GM12878 (cell line): ENCODE measurements at regions not wholly inside any gene's neighbourhood (a gene's known extent, or its start where the extent isn't known, plus 50 kb on each side); places are given as distances from the start of the nearest gene placed in this dataset.

Experiments used
- CEBPZ ChIP-seq: fragments of 150-350 bp; IDR thresholded peaks from 2 replicates; pipeline ENCODE4 v1.6.1; 2016; ENCODE audit warnings: low read depth, low read length
- HDAC6 ChIP-seq: fragments of 200-600 bp; sonication (generic); IDR thresholded peaks from one replicate; pipeline ENCODE4 v1.8.0; 2017; ENCODE audit warnings: antibody characterized with exemption; ENCODE audit not compliant: unreplicated experiment
- JUNB ChIP-seq: IDR thresholded peaks from 2 replicates; pipeline ENCODE4 v1.6.1; 2016; ENCODE audit warnings: antibody characterized with exemption, mild to moderate bottlenecking
- NFYA ChIP-seq: IDR thresholded peaks from 2 replicates; pipeline ENCODE4 v1.6.1; 2011; ENCODE audit warnings: low read depth, mild to moderate bottlenecking, low read length, improper control_type of control experiment, borderline replicate concordance
- NFYB ChIP-seq: IDR thresholded peaks from 2 replicates; pipeline ENCODE4 v1.6.1; 2011; ENCODE audit warnings: low read depth, mild to moderate bottlenecking, low read length, improper control_type of control experiment, moderate library complexity; ENCODE audit not compliant: insufficient read depth
- RBBP5 ChIP-seq: fragments of 200-600 bp; sonication (generic); conservative IDR thresholded peaks from 2 replicates; pipeline ENCODE4 v1.6.1; 2016
- SPI1 ChIP-seq: IDR thresholded peaks from 2 replicates; pipeline ENCODE4 v1.6.1; 2011; ENCODE audit warnings: low read depth, mild to moderate bottlenecking, low read length, moderate library complexity, borderline replicate concordance; ENCODE audit not compliant: insufficient read depth
- ZBTB33 ChIP-seq: fragments of 450-650 bp; IDR thresholded peaks from 2 replicates; pipeline ENCODE4 v1.6.1; 2017; ENCODE audit warnings: mild to moderate bottlenecking

GRCh38 chr2:191552066-191552465, 125.9 kb upstream of the NABP1 start:
- TF ChIP-seq NFYB = no peak
- TF ChIP-seq SPI1 = no peak
- no peak for TF ChIP-seq RBBP5
- no peak for TF ChIP-seq NFYA
- TF ChIP-seq CEBPZ = no peak
- no peak for TF ChIP-seq ZBTB33
- TF ChIP-seq JUNB = no peak
- TF ChIP-seq HDAC6 = no peak
